OCI-LY7 (cell line): ENCODE measurements at regions not wholly inside any gene's neighbourhood (a gene's known extent, or its start where the extent isn't known, plus 50 kb on each side); places are given as distances from the start of the nearest gene placed in this dataset.

Experiments
- BruUV-seq: library from RNA; stranded (reverse); fragments of 400-500 nt; replicated peaks from 2 replicates; lab custom pipeline; 2021; lab: Mats Ljungman, UMichigan
- CTCF ChIA-PET: fragments of 300-600 bp; sonication (Branson Sonifier 250); formaldehyde crosslinking; loops from one replicate; lab custom pipeline; 2022; ENCODE audit warnings: antibody characterized with exemption; ENCODE audit not compliant: unreplicated experiment; lab: Charles Lee
- POLR2A ChIA-PET: fragments of 300-600 bp; sonication (Branson Sonifier 250); formaldehyde crosslinking; loops from one replicate; lab custom pipeline; 2022; ENCODE audit warnings: antibody characterized with exemption; lab: Charles Lee
- DNase-seq: peaks from one replicate; pipeline ENCODE4 v3.0.0-alpha.2; 2015; ENCODE audit warnings: low spot score
- H2AFZ ChIP-seq: fragments of 200-600 bp; sonication (generic), shearing (Covaris generic); 2 replicates; pipeline ENCODE4 v1.6.1; 2014; ENCODE audit warnings: mild to moderate bottlenecking, antibody characterized with exemption, low read length, moderate library complexity
- H3K27ac ChIP-seq: fragments of 200-600 bp; sonication (generic); 2 replicates; pipeline ENCODE4 v1.5.1; 2014; ENCODE audit warnings: mixed run types, low read depth, mild to moderate bottlenecking, moderate library complexity, low read length, inconsistent platforms; ENCODE audit not compliant: poor library complexity, severe bottlenecking
- H3K36me3 ChIP-seq: fragments of 200-600 bp; sonication (generic); 2 replicates; pipeline ENCODE4 v1.6.1; 2014; ENCODE audit warnings: mild to moderate bottlenecking, antibody characterized with exemption, low read length, moderate library complexity, mixed read lengths; ENCODE audit not compliant: insufficient read depth
- H3K4me1 ChIP-seq: fragments of 200-600 bp; sonication (generic); 2 replicates; pipeline ENCODE4 v1.5.1; 2014; ENCODE audit warnings: mild to moderate bottlenecking, low read length; ENCODE audit not compliant: insufficient read depth, poor library complexity, severe bottlenecking
- H3K4me2 ChIP-seq: fragments of 200-600 bp; sonication (generic); 2 replicates; pipeline ENCODE4 v1.6.1; 2014; ENCODE audit warnings: mild to moderate bottlenecking, low read length
- H3K4me3 ChIP-seq: fragments of 200-600 bp; sonication (generic); 2 replicates; pipeline ENCODE4 v1.5.1; 2014; ENCODE audit warnings: mild to moderate bottlenecking, low read depth, low read length; ENCODE audit not compliant: poor library complexity, severe bottlenecking
- H3K79me2 ChIP-seq: fragments of 200-600 bp; sonication (generic); 2 replicates; pipeline ENCODE4 v1.6.1; 2016; ENCODE audit warnings: low read depth, mild to moderate bottlenecking, low read length, moderate library complexity, mixed read lengths; ENCODE audit not compliant: insufficient read depth
- H3K9me2 ChIP-seq: fragments of 200-600 bp; sonication (generic); 2 replicates; pipeline ENCODE4 v1.6.1; 2016; ENCODE audit warnings: mild to moderate bottlenecking, low read length, mixed read lengths; ENCODE audit not compliant: insufficient read depth
- H3K9me3 ChIP-seq: fragments of 200-600 bp; sonication (generic); 2 replicates; pipeline ENCODE4 v1.6.1; 2014; ENCODE audit warnings: mild to moderate bottlenecking, mixed run types, low read length, mixed read lengths
- H4K20me1 ChIP-seq: fragments of 200-600 bp; sonication (generic); 2 replicates; pipeline ENCODE4 v1.6.1; 2014; ENCODE audit warnings: mild to moderate bottlenecking, antibody characterized with exemption, low read length, moderate library complexity, mixed read lengths; ENCODE audit not compliant: insufficient read depth
- EZH2phosphoT487 ChIP-seq: fragments of 200-600 bp; sonication (generic); IDR thresholded peaks from 2 replicates; pipeline ENCODE4 v1.6.1; 2018; ENCODE audit warnings: low read depth, borderline replicate concordance, mild to moderate bottlenecking, mixed run types, antibody characterized with exemption, low read length, moderate library complexity, mixed read lengths
- intact Hi-C: fragments of 100-400 bp; cut with micrococcal nuclease; formaldehyde crosslinking; loops from one replicate; pipeline ENCODE4 v1.10.0; 2022; ENCODE audit not compliant: unreplicated experiment
- TF ChIP-seq, protein P1 (sequence below): fragments of 200-600 bp; sonication (generic); conservative IDR thresholded peaks from 2 replicates; pipeline ENCODE4 v1.5.1; 2014; ENCODE audit warnings: mild to moderate bottlenecking, antibody characterized with exemption, low read length, moderate library complexity, mixed read lengths

DNA sequence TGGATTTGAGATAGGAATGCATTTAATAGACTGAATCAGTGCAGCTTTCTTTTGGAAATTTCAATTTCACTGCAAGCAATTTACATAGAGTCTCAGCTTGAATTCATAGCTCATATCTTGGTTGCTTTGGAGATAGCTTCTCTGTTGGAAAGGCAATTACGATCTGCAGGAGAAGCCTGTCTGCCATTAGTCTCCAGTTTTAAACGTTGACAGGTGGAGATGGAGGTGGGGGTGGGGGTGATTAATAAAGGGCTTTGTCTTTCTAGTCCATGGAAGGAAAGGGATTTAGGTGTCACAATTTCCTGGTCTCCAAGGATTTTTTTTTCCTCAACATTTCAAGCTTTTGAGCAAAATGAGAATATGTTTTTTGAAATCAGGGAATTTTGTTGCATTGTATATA, 184.7 kb downstream of the CARTPT start:
- H3K36me3 ChIP-seq = no peaks in the 10 kb centered on the region
- BruUV-seq = no TSS peak
- ChIA-PET CTCF (no interaction called here), POLR2A (interaction anchor here (0.6 to 0.7 kb wide), 2 partner anchors 221 to 242 kb away, joined by 3 to 6 read pairs; no protein-coding TSS in a partner anchor)
- H3K4me2 ChIP-seq = no peak overlapping the region
- no peak for DNase-seq
- intact Hi-C loops = no loop called here
- no peaks in the 10 kb centered on the region for H3K4me1 ChIP-seq
- H3K9me2 ChIP-seq = no peaks in the 10 kb centered on the region
- TF ChIP-seq, protein P1, sequence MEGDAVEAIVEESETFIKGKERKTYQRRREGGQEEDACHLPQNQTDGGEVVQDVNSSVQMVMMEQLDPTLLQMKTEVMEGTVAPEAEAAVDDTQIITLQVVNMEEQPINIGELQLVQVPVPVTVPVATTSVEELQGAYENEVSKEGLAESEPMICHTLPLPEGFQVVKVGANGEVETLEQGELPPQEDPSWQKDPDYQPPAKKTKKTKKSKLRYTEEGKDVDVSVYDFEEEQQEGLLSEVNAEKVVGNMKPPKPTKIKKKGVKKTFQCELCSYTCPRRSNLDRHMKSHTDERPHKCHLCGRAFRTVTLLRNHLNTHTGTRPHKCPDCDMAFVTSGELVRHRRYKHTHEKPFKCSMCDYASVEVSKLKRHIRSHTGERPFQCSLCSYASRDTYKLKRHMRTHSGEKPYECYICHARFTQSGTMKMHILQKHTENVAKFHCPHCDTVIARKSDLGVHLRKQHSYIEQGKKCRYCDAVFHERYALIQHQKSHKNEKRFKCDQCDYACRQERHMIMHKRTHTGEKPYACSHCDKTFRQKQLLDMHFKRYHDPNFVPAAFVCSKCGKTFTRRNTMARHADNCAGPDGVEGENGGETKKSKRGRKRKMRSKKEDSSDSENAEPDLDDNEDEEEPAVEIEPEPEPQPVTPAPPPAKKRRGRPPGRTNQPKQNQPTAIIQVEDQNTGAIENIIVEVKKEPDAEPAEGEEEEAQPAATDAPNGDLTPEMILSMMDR = no peak
- no peak for TF ChIP-seq EZH2phosphoT487
- H3K79me2 ChIP-seq = no peaks in the 10 kb centered on the region
- H3K4me3 ChIP-seq = no peak overlapping the region
- no peaks in the 10 kb centered on the region for H3K9me3 ChIP-seq
- H4K20me1 ChIP-seq = no peaks in the 10 kb centered on the region
- no peak overlapping the region for H3K27ac ChIP-seq
- H2AFZ ChIP-seq = no peak overlapping the region

DNA sequence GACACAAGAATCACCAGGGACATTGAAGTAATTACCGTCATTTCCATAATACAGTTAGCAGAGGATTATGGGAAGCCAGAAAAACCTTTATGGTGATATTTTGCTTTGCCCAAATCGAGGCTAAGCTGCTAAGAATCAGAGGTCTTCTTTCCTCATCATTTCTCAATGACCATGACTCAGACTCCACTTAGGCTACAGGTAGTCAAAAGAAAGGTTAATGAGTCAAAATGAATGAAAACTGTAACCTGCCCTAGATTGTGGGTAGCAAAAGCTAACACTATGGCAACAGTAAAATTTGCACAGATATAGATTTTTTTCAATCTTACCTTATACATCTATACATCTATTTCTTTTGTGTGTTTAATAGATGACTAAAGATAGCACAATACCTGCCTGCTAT, 185.8 kb downstream of the CARTPT start:
- no peaks in the 10 kb centered on the region for H3K4me1 ChIP-seq
- no peak overlapping the region for H3K27ac ChIP-seq
- no TSS peak for BruUV-seq
- H3K36me3 ChIP-seq = no peaks in the 10 kb centered on the region
- H3K4me2 ChIP-seq = no peak overlapping the region
- no peaks in the 10 kb centered on the region for H3K79me2 ChIP-seq
- no peak overlapping the region for H2AFZ ChIP-seq
- no peaks in the 10 kb centered on the region for H3K9me2 ChIP-seq
- CTCF ChIA-PET = no interaction called here
- H3K9me3 ChIP-seq = no peaks in the 10 kb centered on the region
- H4K20me1 ChIP-seq = no peaks in the 10 kb centered on the region
- intact Hi-C loops = no loop called here
- TF ChIP-seq EZH2phosphoT487 = no peak
- TF ChIP-seq, protein P1 = no peak
- POLR2A ChIA-PET = no interaction called here
- DNase-seq = no peak
- no peak overlapping the region for H3K4me3 ChIP-seq

DNA sequence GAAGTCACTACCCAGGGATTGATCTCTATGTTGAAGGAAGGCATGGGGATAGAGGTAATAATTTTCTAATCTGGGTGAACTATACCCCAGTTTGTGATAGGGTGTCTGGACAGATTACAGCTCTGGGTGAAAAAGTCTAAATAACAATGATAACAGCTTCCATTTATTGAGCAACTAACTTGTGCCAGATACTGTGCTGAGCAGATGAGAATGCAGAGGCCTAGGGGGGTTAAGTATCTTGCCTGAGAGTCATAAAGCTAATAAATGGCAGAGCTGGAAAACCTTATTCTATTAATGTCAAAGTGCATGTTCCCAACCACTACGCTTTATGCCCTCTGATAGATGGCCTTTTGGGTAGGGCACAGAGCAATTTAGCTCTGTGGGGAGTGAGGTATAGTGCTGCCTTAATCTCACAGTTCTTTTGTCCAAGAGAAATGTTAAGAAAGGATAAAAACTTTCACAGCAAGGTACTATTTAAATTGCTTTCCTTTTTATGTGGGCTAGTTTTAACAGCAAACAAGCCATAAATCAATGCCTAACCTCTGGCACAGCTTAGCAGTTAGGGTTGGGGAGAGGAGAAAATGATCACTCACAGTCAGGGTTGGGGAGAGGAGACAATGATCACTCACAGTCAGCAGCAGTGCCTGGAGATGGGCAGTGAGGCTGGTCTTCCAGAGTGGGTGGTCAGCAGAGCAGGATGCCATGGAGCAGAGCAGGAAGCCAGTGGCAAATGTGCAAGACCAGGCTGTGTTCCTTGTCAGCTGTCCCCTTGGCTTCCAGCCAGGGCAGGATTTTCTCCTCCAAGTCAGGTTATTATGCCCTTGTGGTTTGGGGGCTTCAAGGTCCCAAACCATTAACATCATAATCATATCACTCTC, 187.0 kb downstream of the CARTPT start:
- POLR2A ChIA-PET = no interaction called here
- Histone ChIP-seq H3K27ac (no peak overlapping the region), H3K4me1 (no peaks in the 10 kb centered on the region), H4K20me1 (no peaks in the 10 kb centered on the region), H3K79me2 (no peaks in the 10 kb centered on the region), H3K9me3 (no peaks in the 10 kb centered on the region), H3K4me2 (no peak overlapping the region), H3K4me3 (no peak overlapping the region), H3K36me3 (no peaks in the 10 kb centered on the region), H2AFZ (no peak overlapping the region), H3K9me2 (no peaks in the 10 kb centered on the region)
- DNase-seq = no peak
- intact Hi-C loops = no loop called here
- BruUV-seq = no TSS peak
- TF ChIP-seq EZH2phosphoT487 = no peak
- TF ChIP-seq, protein P1 = no peak
- CTCF ChIA-PET = no interaction called here
